Kidney glomerular epithelial cell (primary cell): ENCODE measurements at regions not wholly inside any gene's neighbourhood (a gene's known extent, or its start where the extent isn't known, plus 50 kb on each side); places are given as distances from the start of the nearest gene placed in this dataset.
A peak's percentile ranks its signal among the peaks of the same experiment; 100 is the strongest.
"Not testable (repeated sequence)": the region's sequence is repeated elsewhere in the genome, so short reads cannot be mapped to it uniquely, and the experiment has no call there.

ENCODE experiments used
- DNase-seq: peaks from one replicate; lab custom pipeline; 2025; lab: John Stamatoyannopoulos, UW

- DNase-seq, result no peak
These were observed 1842.3 kb downstream of the PCDH9 start for GRCh38 chr13:65387743-65388347.

- peak; percentile 2 for DNase-seq
These were observed 1851.1 kb downstream of the PCDH9 start for GRCh38 chr13:65378943-65379519.

- no peak for DNase-seq
These were observed 1851.7 kb downstream of the PCDH9 start for GRCh38 chr13:65378484-65378883.

GRCh38 chr13:65368832-65369231 lies 1861.3 kb downstream of the PCDH9 start:
- DNase-seq, result no peak

- no peak for DNase-seq
These were observed 1876.2 kb downstream of the PCDH9 start for GRCh38 chr13:65353951-65354350.

- DNase-seq, result not testable (repeated sequence)
These were observed 1877.0 kb downstream of the PCDH9 start for GRCh38 chr13:65353150-65353549.

GRCh38 chr13:65347420-65348030 lies 1882.6 kb downstream of the PCDH9 start:
- DNase-seq, result no peak

- no peak for DNase-seq
These were observed 1886.1 kb downstream of the PCDH9 start for GRCh38 chr13:65343898-65344663.

GRCh38 chr13:65342541-65343337 lies 1887.4 kb downstream of the PCDH9 start:
- DNase-seq, result no peak

- DNase-seq, result no peak
These were observed 1890.9 kb downstream of the PCDH9 start for GRCh38 chr13:65339241-65339640.

GRCh38 chr13:65336916-65337315 lies 1893.2 kb downstream of the PCDH9 start:
- DNase-seq, result no peak

GRCh38 chr13:65336087-65336749 lies 1893.9 kb downstream of the PCDH9 start:
- no peak for DNase-seq

- DNase-seq, result no peak
These were observed 1899.4 kb downstream of the PCDH9 start for GRCh38 chr13:65330691-65331090.

GRCh38 chr13:65330287-65330686 lies 1899.8 kb downstream of the PCDH9 start:
- DNase-seq, result no peak

- not testable (repeated sequence) for DNase-seq
These were observed 1906.9 kb downstream of the PCDH9 start for GRCh38 chr13:65323192-65323591.

GRCh38 chr13:65321423-65321822 lies 1908.7 kb downstream of the PCDH9 start:
- DNase-seq, result not testable (repeated sequence)

- no peak for DNase-seq
These were observed 1916.1 kb downstream of the PCDH9 start for GRCh38 chr13:65314008-65314407.

- DNase-seq, result no peak
These were observed 1919.3 kb downstream of the PCDH9 start for GRCh38 chr13:65310663-65311328.

GRCh38 chr13:65309906-65310305 lies 1920.2 kb downstream of the PCDH9 start:
- no peak for DNase-seq

GRCh38 chr13:65308729-65309128 lies 1921.4 kb downstream of the PCDH9 start:
- DNase-seq, result not testable (repeated sequence)

- DNase-seq, result no peak
These were observed 1923.1 kb downstream of the PCDH9 start for GRCh38 chr13:65307056-65307455.
